IMR-90 (cell line): ENCODE measurements at regions not wholly inside any gene's neighbourhood (a gene's known extent, or its start where the extent isn't known, plus 50 kb on each side); places are given as distances from the start of the nearest gene placed in this dataset.

Experiments used
- ATAC-seq: fragments of 200-7000 bp; cut with Tn5 transposase; 2 replicates; pipeline ENCODE4 v1.9.1; 2020; ENCODE audit warnings: low read depth, mild to moderate bottlenecking, moderate library complexity
- BruUV-seq: library from RNA; stranded (reverse); fragments of 400-500 nt; replicated peaks from 2 replicates; lab custom pipeline; 2021; lab: Mats Ljungman, UMichigan
- CTCF ChIA-PET: fragments of 300-600 bp; formaldehyde crosslinking; extraction: SDS; loops from one replicate; lab custom pipeline; 2021; ENCODE audit warnings: antibody characterized with exemption; lab: Yijun Ruan, JAX
- POLR2A ChIA-PET: fragments of 300-600 bp; sonication (Branson Sonifier 250); formaldehyde crosslinking; loops from one replicate; lab custom pipeline; 2022; ENCODE audit warnings: antibody characterized with exemption; ENCODE audit not compliant: unreplicated experiment; lab: Charles Lee
- DNase-seq: peaks from one replicate; pipeline ENCODE4 v3.0.0; 2013
- H2AFZ ChIP-seq: replicated peaks from 2 replicates; pipeline ENCODE3; 2013; ENCODE audit warnings: low read length, mild to moderate bottlenecking; ENCODE audit not compliant: poor library complexity
- H2AK5ac ChIP-seq: 2 replicates; pipeline ENCODE4 v1.6.1; 2013; ENCODE audit warnings: low read depth, low read length, inconsistent platforms
- H2AK9ac ChIP-seq: replicated peaks from 2 replicates; pipeline ENCODE3; 2013; ENCODE audit warnings: mild to moderate bottlenecking, low read depth, low read length, moderate library complexity; ENCODE audit not compliant: poor library complexity
- H2BK120ac ChIP-seq: 2 replicates; pipeline ENCODE4 v1.6.1; 2013; ENCODE audit warnings: low read depth, low read length, inconsistent platforms
- H2BK15ac ChIP-seq: 3 replicates; pipeline ENCODE4 v1.6.1; 2013; ENCODE audit warnings: low read depth, low read length, inconsistent platforms
- H2BK20ac ChIP-seq: 2 replicates; pipeline ENCODE4 v1.6.1; 2013; ENCODE audit warnings: low read depth, mild to moderate bottlenecking, inconsistent platforms, low read length, moderate library complexity
- H2BK5ac ChIP-seq: 2 replicates; pipeline ENCODE4 v1.6.1; 2013; ENCODE audit warnings: mild to moderate bottlenecking, low read depth, low read length, inconsistent platforms; ENCODE audit not compliant: poor library complexity, severe bottlenecking
- H3K14ac ChIP-seq: replicated peaks from 2 replicates; pipeline ENCODE4 v1.6.1; 2013; ENCODE audit warnings: low read depth, low read length, inconsistent platforms
- H3K18ac ChIP-seq: 2 replicates; pipeline ENCODE4 v1.6.1; 2013; ENCODE audit warnings: low read depth, low read length, control low read depth
- H3K23ac ChIP-seq: 2 replicates; pipeline ENCODE4 v1.6.1; 2013; ENCODE audit warnings: low read depth, low read length, inconsistent platforms
- H3K27ac ChIP-seq: 2 replicates; pipeline ENCODE4 v1.5.1; 2013; ENCODE audit warnings: mild to moderate bottlenecking, control low read depth, low read length; ENCODE audit not compliant: insufficient read depth
- H3K27me3 ChIP-seq: 2 replicates; pipeline ENCODE4 v1.6.1; 2013; ENCODE audit warnings: low read length; ENCODE audit not compliant: control insufficient read depth, insufficient read depth
- H3K36me3 ChIP-seq: 2 replicates; pipeline ENCODE4 v1.6.1; 2013; ENCODE audit warnings: low read length, mixed read lengths; ENCODE audit not compliant: control insufficient read depth, insufficient read depth
- H3K4ac ChIP-seq: 2 replicates; pipeline ENCODE4 v1.6.1; 2013; ENCODE audit warnings: low read depth, low read length, inconsistent platforms
- H3K4me1 ChIP-seq: 2 replicates; pipeline ENCODE4 v1.6.1; 2013; ENCODE audit warnings: low read length, mixed read lengths; ENCODE audit not compliant: control insufficient read depth, insufficient read depth
- H3K4me2 ChIP-seq: 2 replicates; pipeline ENCODE4 v1.6.1; 2013; ENCODE audit warnings: low read depth, mild to moderate bottlenecking, control low read depth, low read length, moderate library complexity
- H3K4me3 ChIP-seq: 2 replicates; pipeline ENCODE4 v1.5.1; 2013; ENCODE audit warnings: low read depth, mild to moderate bottlenecking, control low read depth, low read length, moderate library complexity; ENCODE audit not compliant: insufficient read depth
- H3K56ac ChIP-seq: 2 replicates; pipeline ENCODE4 v1.6.1; 2013; ENCODE audit warnings: low read length, inconsistent platforms; ENCODE audit not compliant: insufficient read depth; ENCODE audit errors: extremely low read depth
- H3K79me1 ChIP-seq, 2 experiments: 2 replicates each; pipeline ENCODE4 v1.6.1; 2013; ENCODE audit warnings: low read length in 2 of 2, inconsistent platforms in 1 of 2, low read depth in 1 of 2
- H3K9ac ChIP-seq: 2 replicates; pipeline ENCODE4 v1.6.1; 2013; ENCODE audit warnings: low read depth, low read length, control low read depth
- H3K9me1 ChIP-seq: 2 replicates; pipeline ENCODE4 v1.6.1; 2013; ENCODE audit warnings: low read length, inconsistent platforms; ENCODE audit not compliant: insufficient read depth
- H3K9me3 ChIP-seq: 2 replicates; pipeline ENCODE4 v1.6.1; 2013; ENCODE audit warnings: low read length; ENCODE audit not compliant: control insufficient read depth, insufficient read depth
- H4K20me1 ChIP-seq: 2 replicates; pipeline ENCODE4 v1.6.1; 2013; ENCODE audit warnings: low read length, inconsistent platforms; ENCODE audit not compliant: insufficient read depth
- H4K5ac ChIP-seq: 2 replicates; pipeline ENCODE4 v1.6.1; 2013; ENCODE audit warnings: mild to moderate bottlenecking, low read depth, low read length, control low read depth
- H4K8ac ChIP-seq, 2 experiments: 2 replicates each; pipeline ENCODE4 v1.6.1; 2013; ENCODE audit warnings: low read depth in 2 of 2, low read length in 2 of 2, control low read depth in 1 of 2, inconsistent platforms in 1 of 2
- H4K91ac ChIP-seq: 2 replicates; pipeline ENCODE4 v1.6.1; 2013; ENCODE audit warnings: low read depth, low read length, inconsistent platforms; ENCODE audit not compliant: insufficient read depth
- BHLHE40 ChIP-seq: fragments of 150-350 bp; IDR thresholded peaks from 2 replicates; pipeline ENCODE4 v1.6.1; 2016; ENCODE audit warnings: mild to moderate bottlenecking, low read depth, low read length
- CEBPB ChIP-seq: IDR thresholded peaks from 2 replicates; pipeline ENCODE4 v1.6.1; 2012; ENCODE audit warnings: low read depth, low read length, improper control_type of control experiment
- CHD1 ChIP-seq: IDR thresholded peaks from 2 replicates; pipeline ENCODE4 v1.6.1; 2012; ENCODE audit warnings: low read depth, low read length, improper control_type of control experiment
- FOS ChIP-seq: fragments of 150-350 bp; IDR thresholded peaks from 2 replicates; pipeline ENCODE4 v1.6.1; 2016; ENCODE audit warnings: low read depth, low read length
- MAFK ChIP-seq: IDR thresholded peaks from 2 replicates; pipeline ENCODE4 v1.6.1; 2012; ENCODE audit warnings: low read depth, low read length, improper control_type of control experiment
- MAZ ChIP-seq: IDR thresholded peaks from 2 replicates; pipeline ENCODE4 v1.6.1; 2012; ENCODE audit warnings: low read depth, mild to moderate bottlenecking, low read length, improper control_type of control experiment, moderate library complexity, borderline replicate concordance
- MXI1 ChIP-seq: IDR thresholded peaks from 2 replicates; pipeline ENCODE4 v1.6.1; 2012; ENCODE audit warnings: low read depth, mild to moderate bottlenecking, low read length, moderate library complexity, borderline replicate concordance
- NFE2L2 ChIP-seq: fragments of 150-350 bp; IDR thresholded peaks from 2 replicates; pipeline ENCODE4 v1.6.1; 2016; ENCODE audit warnings: low read depth, mild to moderate bottlenecking, low read length
- POLR2A ChIP-seq: IDR thresholded peaks from 2 replicates; pipeline ENCODE4 v1.6.1; 2012; ENCODE audit warnings: mild to moderate bottlenecking, low read depth, low read length
- RAD21 ChIP-seq: IDR thresholded peaks from 2 replicates; pipeline ENCODE4 v1.6.1; 2012; ENCODE audit warnings: low read length, improper control_type of control experiment
- RCOR1 ChIP-seq: IDR thresholded peaks from 2 replicates; pipeline ENCODE4 v1.6.1; 2012; ENCODE audit warnings: mild to moderate bottlenecking, low read length, improper control_type of control experiment; ENCODE audit not compliant: insufficient replicate concordance
- RFX5 ChIP-seq: IDR thresholded peaks from 2 replicates; pipeline ENCODE4 v1.8.0; 2012; ENCODE audit warnings: low read depth, mild to moderate bottlenecking, low read length, moderate library complexity
- SMC3 ChIP-seq: fragments of 150-350 bp; IDR thresholded peaks from 2 replicates; pipeline ENCODE4 v1.6.1; 2016; ENCODE audit warnings: low read depth, mild to moderate bottlenecking, antibody characterized with exemption, low read length, moderate library complexity
- WGBS, 2 experiments: methylation state at CpG; one replicate each; pipeline versions ENCODE4 v1.1.5 to v1.1.7; 2013; ENCODE audit warnings: missing lambda C conversion rate in 2 of 2; ENCODE audit not compliant: insufficient read length in 1 of 2; ENCODE audit errors: extremely low coverage in 2 of 2; 5-methylcytosine and 5-hydroxymethylcytosine counted together
- dilution Hi-C: fragments of 300-500 bp; cut with HindIII; formaldehyde crosslinking; loops from one replicate; pipeline ENCODE4 v1.14.3; 2018; ENCODE audit warnings: low sequenced_read_pairs; ENCODE audit not compliant: unreplicated experiment
- in situ Hi-C: fragments of 300-500 bp; cut with MboI; formaldehyde crosslinking; loops from 3 replicates; pipeline ENCODE4 v1.14.3; 2019; ENCODE audit warnings: low sequenced_read_pairs, inconsistent platforms, mixed read lengths
- intact Hi-C: fragments of 100-400 bp; cut with micrococcal nuclease; formaldehyde crosslinking; loops from 2 replicates; pipeline ENCODE4 v1.10.0; 2022
- TF ChIP-seq, protein P1 (sequence below): fragments of 150-350 bp; IDR thresholded peaks from 2 replicates; pipeline ENCODE4 v1.6.1; 2016; ENCODE audit warnings: low read depth, mild to moderate bottlenecking, low read length, moderate library complexity, borderline replicate concordance
- TF ChIP-seq, protein P2 (sequence below): fragments of 150-350 bp; IDR thresholded peaks from 2 replicates; pipeline ENCODE4 v1.6.1; 2017; ENCODE audit warnings: mild to moderate bottlenecking, antibody characterized with exemption, low read length, low read depth
- TF ChIP-seq, protein P3 (sequence below): conservative IDR thresholded peaks from 2 replicates; pipeline ENCODE4 v1.5.1; 2012; ENCODE audit warnings: mild to moderate bottlenecking, low read depth, low read length, improper control_type of control experiment

DNA sequence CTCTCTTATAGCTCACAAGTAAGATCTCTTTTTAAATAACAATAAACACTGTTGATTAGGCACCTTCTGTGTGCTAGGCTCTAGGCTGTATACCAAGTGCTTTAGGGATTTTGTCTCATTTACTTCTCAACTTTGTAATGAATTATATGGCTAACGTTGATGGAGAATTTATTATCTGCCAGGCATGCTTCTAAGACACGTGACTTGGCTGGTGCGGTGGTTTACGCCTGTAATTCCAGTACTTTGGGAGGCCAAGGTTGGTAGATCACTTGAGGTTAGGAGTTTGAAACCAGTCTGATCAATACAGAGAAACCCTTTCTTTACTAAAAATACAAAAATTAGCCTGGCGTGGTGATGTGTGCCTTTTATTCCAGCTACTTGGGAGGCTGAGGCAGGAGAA lies 1202.8 kb upstream of the TMEM132C start:
- no peaks in the 10 kb centered on the region for H3K79me1 ChIP-seq
- H3K4me3 ChIP-seq: no peak overlapping the region
- no peak overlapping the region for H3K23ac ChIP-seq
- H4K20me1 ChIP-seq: no peaks in the 10 kb centered on the region
- H3K9ac ChIP-seq: no peak overlapping the region
- H3K27ac ChIP-seq: no peak overlapping the region
- whole genome bisulfite sequencing, 2 experiments: no CpG with 5 or more reads among the region's 5 CpGs
- no peak overlapping the region for H3K14ac ChIP-seq
- intact Hi-C loops: no loop called here
- no peak overlapping the region for H2AK5ac ChIP-seq
- H3K4me2 ChIP-seq: no peak overlapping the region
- H2AK9ac ChIP-seq: no peak overlapping the region
- no peaks in the 10 kb centered on the region for H3K9me1 ChIP-seq
- no peak overlapping the region for H2BK5ac ChIP-seq
- no peak overlapping the region for H2BK120ac ChIP-seq
- no peak overlapping the region for H2BK20ac ChIP-seq
- ATAC-seq (no peak), DNase-seq (no peak)
- H3K9me3 ChIP-seq: peaks cover 8% of the 10 kb centered on the region; the same call in 1 of the 2 replicates
- H3K4ac ChIP-seq: no peak overlapping the region
- no peak for TF ChIP-seq CEBPB
- no peak for TF ChIP-seq FOS
- TF ChIP-seq RFX5: no peak
- TF ChIP-seq BHLHE40: no peak
- no peak for TF ChIP-seq MXI1
- TF ChIP-seq, protein P1, sequence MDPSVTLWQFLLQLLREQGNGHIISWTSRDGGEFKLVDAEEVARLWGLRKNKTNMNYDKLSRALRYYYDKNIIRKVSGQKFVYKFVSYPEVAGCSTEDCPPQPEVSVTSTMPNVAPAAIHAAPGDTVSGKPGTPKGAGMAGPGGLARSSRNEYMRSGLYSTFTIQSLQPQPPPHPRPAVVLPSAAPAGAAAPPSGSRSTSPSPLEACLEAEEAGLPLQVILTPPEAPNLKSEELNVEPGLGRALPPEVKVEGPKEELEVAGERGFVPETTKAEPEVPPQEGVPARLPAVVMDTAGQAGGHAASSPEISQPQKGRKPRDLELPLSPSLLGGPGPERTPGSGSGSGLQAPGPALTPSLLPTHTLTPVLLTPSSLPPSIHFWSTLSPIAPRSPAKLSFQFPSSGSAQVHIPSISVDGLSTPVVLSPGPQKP: no peak
- no peak for TF ChIP-seq SMC3
- no peak for TF ChIP-seq RCOR1
- TF ChIP-seq MAZ: no peak
- TF ChIP-seq RAD21: no peak
- no peak for TF ChIP-seq POLR2A
- TF ChIP-seq, protein P2, sequence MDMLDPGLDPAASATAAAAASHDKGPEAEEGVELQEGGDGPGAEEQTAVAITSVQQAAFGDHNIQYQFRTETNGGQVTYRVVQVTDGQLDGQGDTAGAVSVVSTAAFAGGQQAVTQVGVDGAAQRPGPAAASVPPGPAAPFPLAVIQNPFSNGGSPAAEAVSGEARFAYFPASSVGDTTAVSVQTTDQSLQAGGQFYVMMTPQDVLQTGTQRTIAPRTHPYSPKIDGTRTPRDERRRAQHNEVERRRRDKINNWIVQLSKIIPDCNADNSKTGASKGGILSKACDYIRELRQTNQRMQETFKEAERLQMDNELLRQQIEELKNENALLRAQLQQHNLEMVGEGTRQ: no peak
- TF ChIP-seq, protein P3, sequence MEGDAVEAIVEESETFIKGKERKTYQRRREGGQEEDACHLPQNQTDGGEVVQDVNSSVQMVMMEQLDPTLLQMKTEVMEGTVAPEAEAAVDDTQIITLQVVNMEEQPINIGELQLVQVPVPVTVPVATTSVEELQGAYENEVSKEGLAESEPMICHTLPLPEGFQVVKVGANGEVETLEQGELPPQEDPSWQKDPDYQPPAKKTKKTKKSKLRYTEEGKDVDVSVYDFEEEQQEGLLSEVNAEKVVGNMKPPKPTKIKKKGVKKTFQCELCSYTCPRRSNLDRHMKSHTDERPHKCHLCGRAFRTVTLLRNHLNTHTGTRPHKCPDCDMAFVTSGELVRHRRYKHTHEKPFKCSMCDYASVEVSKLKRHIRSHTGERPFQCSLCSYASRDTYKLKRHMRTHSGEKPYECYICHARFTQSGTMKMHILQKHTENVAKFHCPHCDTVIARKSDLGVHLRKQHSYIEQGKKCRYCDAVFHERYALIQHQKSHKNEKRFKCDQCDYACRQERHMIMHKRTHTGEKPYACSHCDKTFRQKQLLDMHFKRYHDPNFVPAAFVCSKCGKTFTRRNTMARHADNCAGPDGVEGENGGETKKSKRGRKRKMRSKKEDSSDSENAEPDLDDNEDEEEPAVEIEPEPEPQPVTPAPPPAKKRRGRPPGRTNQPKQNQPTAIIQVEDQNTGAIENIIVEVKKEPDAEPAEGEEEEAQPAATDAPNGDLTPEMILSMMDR: no peak
- no peak for TF ChIP-seq CHD1
- TF ChIP-seq MAFK: no peak
- TF ChIP-seq NFE2L2: no peak
- dilution Hi-C loops: no loop called here
- H3K18ac ChIP-seq: no peak overlapping the region
- no peak overlapping the region for H4K8ac ChIP-seq
- H3K4me1 ChIP-seq: no peaks in the 10 kb centered on the region
- BruUV-seq: no TSS peak
- no peak overlapping the region for H2BK15ac ChIP-seq
- POLR2A ChIA-PET: no interaction called here
- H3K36me3 ChIP-seq: no peaks in the 10 kb centered on the region
- no peaks in the 10 kb centered on the region for H3K27me3 ChIP-seq
- H4K5ac ChIP-seq: no peak overlapping the region
- no peak overlapping the region for H2AFZ ChIP-seq
- H4K91ac ChIP-seq: no peak overlapping the region
- H3K56ac ChIP-seq: no peak overlapping the region
- CTCF ChIA-PET: no interaction called here
- in situ Hi-C loops: no loop called here
